Skin of body (tissue), 2 donors: ENCODE measurements at regions not wholly inside any gene's neighbourhood (a gene's known extent, or its start where the extent isn't known, plus 50 kb on each side); places are given as distances from the start of the nearest gene placed in this dataset. TPM values are rescaled to one million over a fixed set of nuclear protein-coding genes. Genes with fewer than 3 reads are reported as not detected.

Experiments used
- DNase-seq: peaks from one replicate; lab custom pipeline; 2025; lab: John Stamatoyannopoulos, UW
- small RNA-seq: library from RNA; depleted of rRNA; stranded (forward); fragments of <200 nt; gene quantifications from one replicate; pipeline ENCODE3, GENCODE V24; 2014; ENCODE audit warnings: low replicate concordance

GRCh38 chr6:148272597-148272996 is 70.0 kb upstream of the SASH1 start:
- DNase-seq: no peak

- DNase-seq: no peak
Measured at GRCh38 chr6:148273962-148274752, 68.5 kb upstream of the SASH1 start.

GRCh38 chr6:148274809-148275208 is 67.8 kb upstream of the SASH1 start:
- no peak for DNase-seq

GRCh38 chr6:148285205-148285604 is 57.4 kb upstream of the SASH1 start:
- no peak for DNase-seq

GRCh38 chr6:148286563-148286962 is 56.1 kb upstream of the SASH1 start:
- DNase-seq: no peak

GRCh38 chr6:148287623-148288333 is 54.9 kb upstream of the SASH1 start:
- DNase-seq: no peak

- no peak for DNase-seq
Measured at GRCh38 chr6:148288541-148288940, 54.1 kb upstream of the SASH1 start.

GRCh38 chr6:148289153-148289552 is 53.5 kb upstream of the SASH1 start:
- DNase-seq: no peak

- DNase-seq: no peak
Measured at GRCh38 chr6:148291876-148292275, 50.8 kb upstream of the SASH1 start.

Small RNAs in the stretch of these regions (small RNA-seq; reads per million reads assigned to genes)
- gene RNU6-1222P: not detected
